Brain pericyte (primary cell): ENCODE measurements at regions not wholly inside any gene's neighbourhood (a gene's known extent, or its start where the extent isn't known, plus 50 kb on each side); places are given as distances from the start of the nearest gene placed in this dataset.
A peak's percentile ranks its signal among the peaks of the same experiment; 100 is the strongest.
"Not testable (repeated sequence)": the region's sequence is repeated elsewhere in the genome, so short reads cannot be mapped to it uniquely, and the experiment has no call there.

Source experiments
- DNase-seq: peaks from one replicate; pipeline ENCODE4 v3.0.0-alpha.2; 2012; ENCODE audit warnings: low read depth, low spot score

- no peak for DNase-seq
Measured at GRCh38 chr1:198933515-198934222, 294.8 kb downstream of the PTPRC start.

GRCh38 chr1:198934426-198934825 lies 295.6 kb downstream of the PTPRC start:
- DNase-seq = no peak

- no peak for DNase-seq
Measured at GRCh38 chr1:198934901-198935305, 296.1 kb downstream of the PTPRC start.

DNA sequence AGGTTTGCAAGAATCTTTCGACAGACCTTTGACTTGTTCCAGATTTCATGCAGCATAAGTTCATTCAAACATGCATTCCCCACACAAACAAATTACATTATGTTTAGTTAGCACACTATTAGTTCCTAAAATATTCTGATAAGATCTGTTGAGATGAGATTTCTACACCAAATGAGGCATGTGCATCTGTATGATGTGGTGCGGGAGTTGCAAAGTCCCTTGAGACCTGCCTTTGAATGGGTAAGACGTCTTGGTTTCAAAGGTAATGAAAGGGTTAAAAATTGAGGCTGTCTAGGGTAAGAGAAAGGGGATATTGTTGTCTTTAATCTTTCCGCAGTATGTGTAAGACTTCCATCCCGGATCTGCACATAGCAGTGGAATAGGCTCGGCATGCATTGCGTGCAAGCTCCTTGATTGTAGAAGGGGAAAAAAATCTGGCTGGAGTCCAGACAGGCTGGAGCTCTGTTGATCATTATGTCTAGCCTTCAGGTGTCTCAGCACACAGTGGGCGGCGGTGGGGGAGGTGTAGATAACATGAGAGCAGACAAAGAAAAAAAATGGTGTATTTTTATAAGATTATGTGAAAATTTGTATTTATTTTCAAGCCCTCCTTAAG lies 296.6 kb downstream of the PTPRC start:
- peak; percentile 75 for DNase-seq

GRCh38 chr1:198936371-198937083 lies 297.7 kb downstream of the PTPRC start:
- DNase-seq = no peak

GRCh38 chr1:198937231-198938031 lies 298.6 kb downstream of the PTPRC start:
- DNase-seq = peak; percentile 76

- no peak for DNase-seq
Measured at GRCh38 chr1:198939286-198939685, 300.4 kb downstream of the PTPRC start.

DNA sequence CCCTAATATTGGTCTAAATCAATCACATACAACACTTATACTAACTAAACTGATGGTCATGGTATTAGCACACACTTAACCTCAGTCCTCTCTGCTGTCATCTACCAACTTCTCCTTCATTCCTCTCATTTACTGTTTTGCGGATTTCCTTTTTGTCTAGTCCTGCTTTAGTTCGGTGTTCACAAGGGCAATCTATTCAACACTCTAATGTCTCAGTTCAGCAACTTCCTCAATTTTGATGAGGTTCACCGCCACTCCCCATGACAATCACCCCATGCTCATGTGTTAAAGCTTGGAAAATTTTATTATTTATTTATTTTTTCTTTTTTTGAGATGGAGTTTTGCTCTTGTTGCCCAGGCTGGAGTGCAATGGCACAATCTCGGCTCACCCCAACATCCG lies 301.1 kb downstream of the PTPRC start:
- no peak for DNase-seq

DNA sequence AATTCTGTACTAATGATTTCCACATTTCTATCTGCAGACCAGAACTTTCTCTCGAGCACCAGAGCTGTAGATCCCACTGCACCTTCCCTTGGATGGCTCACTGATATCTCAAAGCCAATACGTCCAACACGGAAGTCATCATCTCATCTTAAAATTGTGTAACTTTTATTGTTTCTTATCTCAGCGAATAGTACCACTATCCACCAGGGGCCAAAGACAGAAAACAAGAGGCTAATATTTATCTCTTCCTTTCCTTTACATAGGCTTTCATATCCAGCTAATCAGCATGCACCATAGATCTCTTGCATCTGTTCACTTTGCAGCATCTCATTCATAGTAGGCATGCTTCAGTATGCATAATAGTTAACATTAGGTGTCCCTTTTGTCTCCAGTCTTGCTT lies 303.6 kb downstream of the PTPRC start:
- no peak for DNase-seq

- DNase-seq = no peak
Measured at GRCh38 chr1:198943484-198944187, 304.8 kb downstream of the PTPRC start.

DNA sequence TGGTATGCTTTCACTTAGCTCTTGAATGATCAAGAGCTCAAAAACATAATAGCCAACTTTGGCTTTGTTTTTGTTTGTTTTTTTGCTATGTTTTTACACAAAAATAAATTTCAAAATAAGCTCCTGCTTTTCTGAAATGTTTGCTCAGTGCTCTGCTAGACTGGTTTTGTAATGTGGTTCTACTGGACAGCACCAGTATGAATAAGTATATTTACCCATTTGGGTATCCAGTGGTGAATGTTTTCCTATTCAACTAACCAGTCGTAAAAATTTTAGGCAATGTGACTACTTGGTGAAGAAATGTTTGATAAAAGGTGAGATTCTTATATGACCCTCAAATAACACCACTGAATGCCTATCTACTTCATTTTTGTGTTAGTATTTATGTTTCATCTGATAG lies 308.6 kb downstream of the PTPRC start:
- no peak for DNase-seq

- DNase-seq = no peak
Measured at GRCh38 chr1:198948895-198949659, 310.2 kb downstream of the PTPRC start.

DNA sequence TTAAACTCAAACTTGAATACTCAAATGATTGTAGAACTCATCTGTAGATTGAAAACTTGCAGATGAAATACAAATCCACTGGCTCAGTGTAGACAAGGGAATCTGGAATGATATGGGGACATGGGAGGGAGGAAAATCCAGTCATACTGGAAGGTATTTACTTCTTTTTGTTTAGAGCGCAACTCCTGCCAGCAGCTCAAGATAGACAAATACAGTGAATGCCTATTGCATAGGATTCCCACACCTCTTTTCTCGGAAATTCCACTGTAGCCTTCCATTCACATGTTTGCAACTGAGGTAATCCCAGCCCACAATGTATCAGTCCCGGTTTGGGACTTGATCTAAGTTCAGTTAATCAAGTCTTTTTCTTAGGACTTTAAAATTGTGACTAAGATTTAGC lies 311.2 kb downstream of the PTPRC start:
- no peak for DNase-seq

GRCh38 chr1:198955085-198955484 lies 316.2 kb downstream of the PTPRC start:
- no peak for DNase-seq

- DNase-seq = no peak
Measured at GRCh38 chr1:198957044-198957443, 318.2 kb downstream of the PTPRC start.

- no peak for DNase-seq
Measured at GRCh38 chr1:198959032-198959431, 320.2 kb downstream of the PTPRC start.

- no peak for DNase-seq
Measured at GRCh38 chr1:198959676-198960075, 320.8 kb downstream of the PTPRC start.

GRCh38 chr1:198963796-198964195 lies 325.0 kb downstream of the PTPRC start:
- DNase-seq = not testable (repeated sequence)

DNA sequence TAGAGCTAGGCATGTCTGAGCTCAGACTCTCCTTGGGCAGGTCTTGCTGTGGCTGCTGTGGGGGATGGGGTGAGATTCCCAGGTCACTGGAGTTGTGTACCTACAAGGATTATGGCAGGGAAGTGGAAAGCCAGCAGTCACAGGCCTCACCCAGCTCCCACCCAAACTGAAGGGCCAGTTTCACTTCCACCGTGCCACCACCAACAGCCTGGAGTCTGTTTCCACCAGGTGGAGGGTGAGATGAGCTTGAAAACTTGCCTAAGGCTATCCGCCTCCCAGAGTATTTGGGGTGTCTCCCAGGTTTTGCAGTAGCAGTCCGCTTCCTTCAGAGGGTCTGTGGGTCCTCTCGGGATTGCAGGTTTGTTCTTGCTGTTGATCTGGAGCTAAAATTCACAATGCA lies 327.7 kb downstream of the PTPRC start:
- DNase-seq = no peak

DNA sequence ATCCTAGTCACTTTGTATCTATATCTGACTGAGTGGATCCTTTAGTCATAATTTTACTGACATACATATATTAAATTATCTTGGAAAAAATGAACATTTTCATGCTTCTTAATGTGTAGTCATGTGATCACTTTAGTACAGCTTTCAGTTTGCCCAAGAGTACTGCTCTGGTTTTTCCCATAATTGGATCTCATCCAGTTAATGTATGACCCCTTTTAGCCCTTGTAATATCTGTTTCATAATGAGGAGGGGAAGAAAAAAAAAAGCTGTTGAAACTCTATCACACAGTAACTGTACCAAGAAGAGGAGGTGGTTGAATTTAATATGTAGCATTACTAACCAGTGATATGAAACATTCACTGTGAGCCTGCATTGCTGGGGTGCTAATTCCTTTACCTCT lies 328.7 kb downstream of the PTPRC start:
- DNase-seq = no peak

- DNase-seq = no peak
Measured at GRCh38 chr1:198968866-198969265, 330.0 kb downstream of the PTPRC start.
